HG03460 (cell line): ENCODE measurements at regions not wholly inside any gene's neighbourhood (a gene's known extent, or its start where the extent isn't known, plus 50 kb on each side); places are given as distances from the start of the nearest gene placed in this dataset.
"Not testable (repeated sequence)": the region's sequence is repeated elsewhere in the genome, so short reads cannot be mapped to it uniquely, and the experiment has no call there.

Experiments used
- ATAC-seq: cut with Tn5 transposase; IDR thresholded peaks from one replicate; pipeline ENCODE4 v1.9.1; 2021; ENCODE audit not compliant: unreplicated experiment

GRCh38 chr10:85311613-85312337 is 983.4 kb downstream of the CCSER2 start:
- ATAC-seq, result no peak

- no peak for ATAC-seq
Measured at GRCh38 chr10:85315657-85316056, 987.3 kb downstream of the CCSER2 start.

- no peak for ATAC-seq
Measured at GRCh38 chr10:85316276-85316675, 987.9 kb downstream of the CCSER2 start.

- ATAC-seq, result no peak
Measured at GRCh38 chr10:85317827-85318226, 989.4 kb downstream of the CCSER2 start.

- ATAC-seq, result no peak
Measured at GRCh38 chr10:85318809-85319807, 990.7 kb downstream of the CCSER2 start.

- ATAC-seq, result no peak
Measured at GRCh38 chr10:85319826-85320225, 991.4 kb downstream of the CCSER2 start.

GRCh38 chr10:85333594-85333993 is 1005.2 kb downstream of the CCSER2 start:
- no peak for ATAC-seq

GRCh38 chr10:85362401-85362800 is 1004.2 kb downstream of the GRID1 start:
- ATAC-seq, result no peak

- ATAC-seq, result no peak
Measured at GRCh38 chr10:85377029-85377806, 989.4 kb downstream of the GRID1 start.

GRCh38 chr10:85379338-85379737 is 987.3 kb downstream of the GRID1 start:
- no peak for ATAC-seq

- ATAC-seq, result no peak
Measured at GRCh38 chr10:85400981-85401695, 965.5 kb downstream of the GRID1 start.

GRCh38 chr10:85402541-85402940 is 964.1 kb downstream of the GRID1 start:
- no peak for ATAC-seq

GRCh38 chr10:85407088-85407487 is 959.5 kb downstream of the GRID1 start:
- no peak for ATAC-seq

- no peak for ATAC-seq
Measured at GRCh38 chr10:85408388-85408787, 958.2 kb downstream of the GRID1 start.

GRCh38 chr10:85410586-85410985 is 956.0 kb downstream of the GRID1 start:
- not testable (repeated sequence) for ATAC-seq

- no peak for ATAC-seq
Measured at GRCh38 chr10:85413570-85413969, 953.0 kb downstream of the GRID1 start.

- ATAC-seq, result no peak
Measured at GRCh38 chr10:85420501-85421191, 945.9 kb downstream of the GRID1 start.

- ATAC-seq, result no peak
Measured at GRCh38 chr10:85421421-85421820, 945.2 kb downstream of the GRID1 start.

GRCh38 chr10:85429126-85429525 is 937.5 kb downstream of the GRID1 start:
- ATAC-seq, result no peak

- no peak for ATAC-seq
Measured at GRCh38 chr10:85430991-85431390, 935.6 kb downstream of the GRID1 start.
